DMS53 treated with DMSO at 0.1 percent for 48 hours (cell line): ENCODE measurements at regions not wholly inside any gene's neighbourhood (a gene's known extent, or its start where the extent isn't known, plus 50 kb on each side); places are given as distances from the start of the nearest gene placed in this dataset.
"Not testable (repeated sequence)": the region's sequence is repeated elsewhere in the genome, so short reads cannot be mapped to it uniquely, and the experiment has no call there.

Experiments used
- DNase-seq: peaks from one replicate; lab custom pipeline; 2025; ENCODE audit not compliant: unreplicated experiment; lab: John Stamatoyannopoulos, UW

GRCh38 chr20:53857723-53858236, 212.6 kb downstream of the BCAS1 start:
- DNase-seq, result no peak

GRCh38 chr20:53856300-53857295, 213.8 kb downstream of the BCAS1 start:
- no peak for DNase-seq

GRCh38 chr20:53855733-53856132, 214.7 kb downstream of the BCAS1 start:
- DNase-seq, result no peak

GRCh38 chr20:53854609-53854926, 215.8 kb downstream of the BCAS1 start:
- DNase-seq, result not testable (repeated sequence)

GRCh38 chr20:53853111-53853713, 217.2 kb downstream of the BCAS1 start:
- no peak for DNase-seq

GRCh38 chr20:53852691-53853090, 217.7 kb downstream of the BCAS1 start:
- DNase-seq, result no peak

GRCh38 chr20:53852014-53852413, 218.4 kb downstream of the BCAS1 start:
- DNase-seq, result no peak

GRCh38 chr20:53850319-53850718, 220.1 kb downstream of the BCAS1 start:
- DNase-seq, result no peak

GRCh38 chr20:53849471-53850059, 220.8 kb downstream of the BCAS1 start:
- DNase-seq, result no peak

GRCh38 chr20:53848304-53848703, 222.1 kb downstream of the BCAS1 start:
- DNase-seq, result no peak

GRCh38 chr20:53847837-53848170, 222.6 kb downstream of the BCAS1 start:
- no peak for DNase-seq

GRCh38 chr20:53847139-53847836, 223.1 kb downstream of the BCAS1 start:
- DNase-seq, result no peak

- DNase-seq, result no peak
Measured at GRCh38 chr20:53846640-53847039, 223.8 kb downstream of the BCAS1 start.

GRCh38 chr20:53845980-53846379, 224.4 kb downstream of the BCAS1 start:
- no peak for DNase-seq

- no peak for DNase-seq
Measured at GRCh38 chr20:53844259-53844658, 226.1 kb downstream of the BCAS1 start.

- no peak for DNase-seq
Measured at GRCh38 chr20:53843645-53844044, 226.7 kb downstream of the BCAS1 start.

GRCh38 chr20:53842301-53843099, 227.9 kb downstream of the BCAS1 start:
- no peak for DNase-seq

- no peak for DNase-seq
Measured at GRCh38 chr20:53841741-53842140, 228.7 kb downstream of the BCAS1 start.

- DNase-seq, result no peak
Measured at GRCh38 chr20:53840532-53840931, 229.9 kb downstream of the BCAS1 start.

GRCh38 chr20:53839423-53840176, 230.8 kb downstream of the BCAS1 start:
- no peak for DNase-seq
